A549 (cell line): ENCODE measurements at regions not wholly inside any gene's neighbourhood (a gene's known extent, or its start where the extent isn't known, plus 50 kb on each side); places are given as distances from the start of the nearest gene placed in this dataset.

Experiments used
- ATAC-seq, 2 experiments: fragments of 200-7000 bp in 1 of 2; fragments of >200 bp in 1 of 2; cut with Nextera tagmentation in 1 of 2; cut with Tn5 transposase in 1 of 2; 3 replicates each; pipeline versions ENCODE4 v1.8.0 to v1.9.1; 2018 to 2020; ENCODE audit warnings: mild to moderate bottlenecking in 1 of 2, moderate library complexity in 1 of 2
- CTCF ChIA-PET: fragments of 300-600 bp; sonication (Branson Sonifier 250); formaldehyde crosslinking; extraction: SDS; loops from one replicate; lab custom pipeline; 2021; ENCODE audit warnings: antibody characterized with exemption, inconsistent platforms; lab: Yijun Ruan, JAX
- POLR2A ChIA-PET: fragments of 350-600 bp; formaldehyde crosslinking; extraction: SDS; loops from one replicate; lab custom pipeline; 2021; ENCODE audit warnings: antibody characterized with exemption, inconsistent platforms; lab: Yijun Ruan, JAX
- DNase-seq, 2 experiments: peaks; one replicate each; pipeline versions ENCODE4 v3.0.0 to v3.0.0-alpha.2; 2011 to 2016; ENCODE audit warnings: low read depth in 1 of 2, low spot score in 1 of 2
- FAIRE-seq: peaks from 2 replicates; lab custom pipeline; 2011; peaks lifted over from hg19 to GRCh38; lab: Jason Lieb, UNC
- H3K27ac ChIP-seq, 2 experiments: fragments of >200 bp; sonication (Bioruptor Twin); formaldehyde crosslinking; 3 replicates each; pipeline ENCODE4 v1.5.1; 2016 to 2017
- H3K4me1 ChIP-seq: fragments of >200 bp; sonication (Bioruptor Twin); formaldehyde crosslinking; 3 replicates; pipeline ENCODE4 v1.6.1; 2016
- H3K4me2 ChIP-seq: fragments of >200 bp; sonication (Bioruptor Twin); formaldehyde crosslinking; 3 replicates; pipeline ENCODE4 v1.6.1; 2016
- H3K4me3 ChIP-seq: fragments of >200 bp; sonication (Bioruptor Twin); formaldehyde crosslinking; 3 replicates; pipeline ENCODE4 v1.5.1; 2016
- H3K9me3 ChIP-seq: fragments of >200 bp; sonication (Bioruptor Twin); formaldehyde crosslinking; 3 replicates; pipeline ENCODE4 v1.6.1; 2016
- BCL3 ChIP-seq: fragments of >200 bp; sonication (Bioruptor Twin); formaldehyde crosslinking; IDR thresholded peaks from 3 replicates; pipeline ENCODE4 v1.6.1; 2016
- BHLHE40 ChIP-seq: IDR thresholded peaks from 2 replicates; pipeline ENCODE4 v1.6.1; 2012; ENCODE audit warnings: low read depth, low read length, inconsistent platforms
- CHD4 ChIP-seq: fragments of 200-600 bp; sonication (generic); IDR thresholded peaks from 2 replicates; pipeline ENCODE4 v1.6.1; 2016; ENCODE audit warnings: antibody characterized with exemption, mild to moderate bottlenecking, borderline replicate concordance
- CTCF ChIP-seq: fragments of >200 bp; sonication (Bioruptor Twin); formaldehyde crosslinking; IDR thresholded peaks from 3 replicates; pipeline ENCODE4 v1.5.1; 2016
- EHMT2 ChIP-seq: fragments of 200-600 bp; sonication (generic); IDR thresholded peaks from 2 replicates; pipeline ENCODE4 v1.6.1; 2016; ENCODE audit warnings: antibody characterized with exemption, low read depth, mild to moderate bottlenecking, moderate library complexity
- ESRRA ChIP-seq: fragments of 150-350 bp; IDR thresholded peaks from 2 replicates; pipeline ENCODE4 v1.6.1; 2014; ENCODE audit warnings: mild to moderate bottlenecking, low read length, borderline replicate concordance
- FOSB ChIP-seq: fragments of 250-450 bp; sonication (Bioruptor Pico); IDR thresholded peaks from 2 replicates; pipeline ENCODE4 v1.5.0; 2020; ENCODE audit warnings: mild to moderate bottlenecking, moderate library complexity
- FOSL2 ChIP-seq, 2 experiments: fragments of 450-650 bp in 1 of 2; fragments of >200 bp in 1 of 2; sonication (Bioruptor Twin) in 1 of 2; formaldehyde crosslinking; IDR thresholded peaks; 2 replicates each; pipeline versions ENCODE4 v1.5.0 to v1.6.1; 2016 to 2020; ENCODE audit warnings: mild to moderate bottlenecking in 1 of 2, moderate library complexity in 1 of 2
- GATA3 ChIP-seq: IDR thresholded peaks from 2 replicates; pipeline ENCODE4 v1.6.1; 2012; ENCODE audit warnings: borderline replicate concordance
- HES2 ChIP-seq: fragments of >200 bp; sonication (Bioruptor Twin); formaldehyde crosslinking; IDR thresholded peaks from 2 replicates; pipeline ENCODE4 v1.6.1; 2016
- HOXA7 ChIP-seq: fragments of 250-450 bp; sonication (Bioruptor Pico); IDR thresholded peaks from 2 replicates; pipeline ENCODE4 v1.5.0; 2020; ENCODE audit warnings: mild to moderate bottlenecking, moderate library complexity
- KDM1A ChIP-seq: fragments of 200-600 bp; sonication (generic); IDR thresholded peaks from 2 replicates; pipeline ENCODE4 v1.6.1; 2016; ENCODE audit warnings: low read depth, mild to moderate bottlenecking
- NFE2L2 ChIP-seq: fragments of 150-350 bp; conservative IDR thresholded peaks from 2 replicates; pipeline ENCODE4 v1.6.1; 2014; ENCODE audit warnings: low read length
- NPAS2 ChIP-seq: fragments of 250-450 bp; sonication (Bioruptor Pico); IDR thresholded peaks from 2 replicates; pipeline ENCODE4 v1.8.0; 2022; ENCODE audit warnings: mild to moderate bottlenecking, moderate library complexity, borderline replicate concordance
- PBX3 ChIP-seq: IDR thresholded peaks from 2 replicates; pipeline ENCODE4 v1.6.1; 2012
- POLR2A ChIP-seq: IDR thresholded peaks from 2 replicates; pipeline ENCODE4 v1.6.1; 2012; ENCODE audit warnings: mild to moderate bottlenecking, low read length
- REST ChIP-seq: fragments of 200-600 bp; sonication (generic); IDR thresholded peaks from 2 replicates; pipeline ENCODE4 v1.6.1; 2016; ENCODE audit warnings: antibody characterized with exemption, mild to moderate bottlenecking, moderate library complexity
- SREBF2 ChIP-seq: fragments of 450-650 bp; IDR thresholded peaks from 2 replicates; pipeline ENCODE4 v1.6.1; 2014; ENCODE audit warnings: mild to moderate bottlenecking, moderate library complexity
- TFCP2L1 ChIP-seq: fragments of 250-450 bp; sonication (Bioruptor Pico); IDR thresholded peaks from 2 replicates; pipeline ENCODE4 v1.5.0; 2021; ENCODE audit warnings: mild to moderate bottlenecking
- ZNF302 ChIP-seq: fragments of 250-450 bp; sonication (Bioruptor Pico); IDR thresholded peaks from 2 replicates; pipeline ENCODE4 v1.9.0; 2021; ENCODE audit warnings: inconsistent platforms, mild to moderate bottlenecking, moderate library complexity
- WGBS: methylation state at CpG from one replicate; pipeline ENCODE4 v1.1.6; 2017; ENCODE audit errors: missing lambda C conversion rate; 5-methylcytosine and 5-hydroxymethylcytosine counted together

- no peak overlapping the region for H3K4me2 ChIP-seq
- no peaks in the 10 kb centered on the region for H3K4me1 ChIP-seq
- ATAC-seq (no peak), DNase-seq (no peak), FAIRE-seq (no peak)
- TF ChIP-seq ESRRA (no peak), REST (no peak), BHLHE40 (no peak), BCL3 (no peak), EHMT2 (no peak), SREBF2 (no peak), FOSB (CRISPR knock-in tag) (no peak), TFCP2L1 (no peak), POLR2A (no peak), NPAS2 (CRISPR knock-in tag) (no peak), CHD4 (no peak), ZNF302 (CRISPR knock-in tag) (no peak)
- no peaks in the 10 kb centered on the region for H3K9me3 ChIP-seq
- 24% methylated on average over 3 of the region's 3 CpGs for WGBS
- POLR2A ChIA-PET, result no interaction called here
- CTCF ChIA-PET, result no interaction called here
- no peak overlapping the region for H3K27ac ChIP-seq
- no peak overlapping the region for H3K4me3 ChIP-seq
Observed at GRCh38 chr7:10577866-10578374, 395.8 kb upstream of the PHF14 start.

GRCh38 chr7:10579561-10579960, 394.1 kb upstream of the PHF14 start:
- Histone ChIP-seq H3K27ac (no peak overlapping the region), H3K4me2 (no peak overlapping the region), H3K4me3 (no peak overlapping the region), H3K9me3 (no peaks in the 10 kb centered on the region), H3K4me1 (no peaks in the 10 kb centered on the region)
- ATAC-seq, result no peak
- TF ChIP-seq PBX3, result no peak
- TF ChIP-seq KDM1A, result no peak
- TF ChIP-seq TFCP2L1, result no peak
- no peak for TF ChIP-seq GATA3
- no peak for TF ChIP-seq HOXA7 (CRISPR knock-in tag)
- no peak for TF ChIP-seq HES2
- TF ChIP-seq CTCF, result no peak
- no peak for TF ChIP-seq NFE2L2
- TF ChIP-seq FOSL2 (IDR thresholded peaks at IDR 0.05), result no peak
- TF ChIP-seq FOSL2 (CRISPR knock-in tag; IDR thresholded peaks at IDR 0.05), result no peak
- no peak for DNase-seq
- no peak for FAIRE-seq
- WGBS, result 31% methylated on average over 3 of the region's 3 CpGs
- ChIA-PET POLR2A (no interaction called here), CTCF (interaction anchor here (0.6 kb wide), 1 partner anchor 21 kb away, joined by 3 read pairs; no protein-coding TSS in a partner anchor)
